ENCODE measurements at regions not wholly inside any gene's neighbourhood (a gene's known extent, or its start where the extent isn't known, plus 50 kb on each side); places are given as distances from the start of the nearest gene placed in this dataset.

DNA sequence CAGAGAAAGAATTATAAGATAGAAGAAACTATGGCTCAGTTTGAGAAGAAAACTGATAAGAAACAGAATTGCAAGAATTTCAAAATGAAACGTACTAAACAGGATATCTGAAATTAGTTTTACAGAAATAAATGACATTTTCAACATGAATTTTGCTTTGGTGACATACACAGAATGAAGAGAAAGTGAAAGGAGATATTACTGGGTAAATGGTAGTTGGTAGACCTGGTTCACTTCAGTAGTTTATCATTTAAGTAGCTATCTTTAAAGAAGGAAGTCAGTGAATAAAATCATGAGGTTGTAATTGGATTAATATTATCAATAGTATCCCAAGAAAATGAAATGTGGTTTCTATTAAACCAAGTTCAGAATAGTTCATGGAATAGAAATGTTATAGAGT, 395.5 kb upstream of the SMIM31 start:
- H3K27ac Mint-ChIP-seq = no peak overlapping the region
- no CpG with 5 or more reads among the region's 1 CpG for WGBS (ENCODE audit: extremely low coverage, insufficient read length, low lambda C conversion rate)

More for the DNA sequence above, 395.5 kb upstream of the SMIM31 start:
- no peaks in the 10 kb centered on the region for H3K4me1 ChIP-seq (ENCODE audit: insufficient read depth, low read length)
- no peaks in the 10 kb centered on the region for H3K79me1 ChIP-seq (ENCODE audit: insufficient read depth, low read depth, low read length, poor library complexity, severe bottlenecking)
- H3K23ac ChIP-seq (ENCODE audit: insufficient read length, low read depth, low read length) = no peak overlapping the region
- TF ChIP-seq, protein P1, sequence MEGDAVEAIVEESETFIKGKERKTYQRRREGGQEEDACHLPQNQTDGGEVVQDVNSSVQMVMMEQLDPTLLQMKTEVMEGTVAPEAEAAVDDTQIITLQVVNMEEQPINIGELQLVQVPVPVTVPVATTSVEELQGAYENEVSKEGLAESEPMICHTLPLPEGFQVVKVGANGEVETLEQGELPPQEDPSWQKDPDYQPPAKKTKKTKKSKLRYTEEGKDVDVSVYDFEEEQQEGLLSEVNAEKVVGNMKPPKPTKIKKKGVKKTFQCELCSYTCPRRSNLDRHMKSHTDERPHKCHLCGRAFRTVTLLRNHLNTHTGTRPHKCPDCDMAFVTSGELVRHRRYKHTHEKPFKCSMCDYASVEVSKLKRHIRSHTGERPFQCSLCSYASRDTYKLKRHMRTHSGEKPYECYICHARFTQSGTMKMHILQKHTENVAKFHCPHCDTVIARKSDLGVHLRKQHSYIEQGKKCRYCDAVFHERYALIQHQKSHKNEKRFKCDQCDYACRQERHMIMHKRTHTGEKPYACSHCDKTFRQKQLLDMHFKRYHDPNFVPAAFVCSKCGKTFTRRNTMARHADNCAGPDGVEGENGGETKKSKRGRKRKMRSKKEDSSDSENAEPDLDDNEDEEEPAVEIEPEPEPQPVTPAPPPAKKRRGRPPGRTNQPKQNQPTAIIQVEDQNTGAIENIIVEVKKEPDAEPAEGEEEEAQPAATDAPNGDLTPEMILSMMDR (conservative IDR thresholded peaks at IDR 0.05) = no peak
- H3K14ac ChIP-seq (ENCODE audit: insufficient read depth, low read length) = no peak overlapping the region
- no peak overlapping the region for H4K8ac ChIP-seq (replicated peaks; ENCODE audit: insufficient read length, low read depth, low read length)
- no peak overlapping the region for H3K4me2 ChIP-seq (ENCODE audit: insufficient read depth, insufficient read length, low read length)
- no peaks in the 10 kb centered on the region for H4K20me1 ChIP-seq (ENCODE audit: control insufficient read depth, insufficient read depth, insufficient read length)
- Mint-ChIP-seq H3K4me3 (no peak overlapping the region), H3K27me3 (ENCODE audit: low read depth) (no peaks in the 10 kb centered on the region), H3K9me3 (no peaks in the 10 kb centered on the region), H3K36me3 (ENCODE audit: insufficient read depth in 1 of 3, low read depth in 3 of 3) (no peaks in the 10 kb centered on the region), H3K4me1 (no peaks in the 10 kb centered on the region)
- no peak overlapping the region for H2AK5ac ChIP-seq (ENCODE audit: insufficient read length, low read length)
- H2BK12ac ChIP-seq (ENCODE audit: insufficient read length, low read depth, low read length) = no peak overlapping the region
- no peak overlapping the region for H3T11ph ChIP-seq (ENCODE audit: low read length)
- H3K23me2 ChIP-seq (ENCODE audit: insufficient read length, low read depth, low read length, poor library complexity, severe bottlenecking) = no peaks in the 10 kb centered on the region
- no peak overlapping the region for H2BK5ac ChIP-seq (ENCODE audit: insufficient read length, low read length)
- no peak overlapping the region for H2AFZ ChIP-seq (ENCODE audit: low read length)
- no peaks in the 10 kb centered on the region for H3K27me3 ChIP-seq (ENCODE audit: insufficient read depth, low read length)
- H3K9ac ChIP-seq (ENCODE audit: extremely low read depth, insufficient read length, low read length) = no peak overlapping the region
- no peak overlapping the region for H4K91ac ChIP-seq (ENCODE audit: insufficient read length, low read depth, low read length)
- DNase-seq = no peak
- no peaks in the 10 kb centered on the region for H3K9me3 ChIP-seq (ENCODE audit: control insufficient read depth, low read depth, low read length)
- H4K5ac ChIP-seq (ENCODE audit: insufficient read length, low read depth, low read length) = no peak overlapping the region
- H3K56ac ChIP-seq (ENCODE audit: insufficient read length, low read depth, low read length) = no peak overlapping the region
- H3K4ac ChIP-seq (ENCODE audit: low read depth, low read length) = no peak overlapping the region
- no peak overlapping the region for H3K27ac ChIP-seq (ENCODE audit: insufficient read length, low read depth, low read length)
- no peaks in the 10 kb centered on the region for H3K79me2 ChIP-seq (ENCODE audit: insufficient read depth, low read length)
- H2BK20ac ChIP-seq (ENCODE audit: low read depth, low read length, poor library complexity, severe bottlenecking) = no peak overlapping the region
- H3K18ac ChIP-seq (ENCODE audit: insufficient read length, low read depth, low read length) = no peak overlapping the region
- no peak overlapping the region for H2BK120ac ChIP-seq (ENCODE audit: low read depth, low read length, poor library complexity, severe bottlenecking)
- no peak overlapping the region for H2BK15ac ChIP-seq (ENCODE audit: low read depth, low read length)
